IMR-90 (cell line): ENCODE measurements at regions not wholly inside any gene's neighbourhood (a gene's known extent, or its start where the extent isn't known, plus 50 kb on each side); places are given as distances from the start of the nearest gene placed in this dataset.

ENCODE experiments used
- ATAC-seq: fragments of 200-7000 bp; cut with Tn5 transposase; 2 replicates; pipeline ENCODE4 v1.9.1; 2020; ENCODE audit warnings: low read depth, mild to moderate bottlenecking, moderate library complexity
- BruUV-seq: library from RNA; stranded (reverse); fragments of 400-500 nt; replicated peaks from 2 replicates; lab custom pipeline; 2021; lab: Mats Ljungman, UMichigan
- CTCF ChIA-PET: fragments of 300-600 bp; formaldehyde crosslinking; extraction: SDS; loops from one replicate; lab custom pipeline; 2021; ENCODE audit warnings: antibody characterized with exemption; lab: Yijun Ruan, JAX
- POLR2A ChIA-PET: fragments of 300-600 bp; sonication (Branson Sonifier 250); formaldehyde crosslinking; loops from one replicate; lab custom pipeline; 2022; ENCODE audit warnings: antibody characterized with exemption; ENCODE audit not compliant: unreplicated experiment; lab: Charles Lee
- DNase-seq: peaks from one replicate; pipeline ENCODE4 v3.0.0; 2013
- H2AFZ ChIP-seq: replicated peaks from 2 replicates; pipeline ENCODE3; 2013; ENCODE audit warnings: low read length, mild to moderate bottlenecking; ENCODE audit not compliant: poor library complexity
- H2AK5ac ChIP-seq: 2 replicates; pipeline ENCODE4 v1.6.1; 2013; ENCODE audit warnings: low read depth, low read length, inconsistent platforms
- H2AK9ac ChIP-seq: replicated peaks from 2 replicates; pipeline ENCODE3; 2013; ENCODE audit warnings: mild to moderate bottlenecking, low read depth, low read length, moderate library complexity; ENCODE audit not compliant: poor library complexity
- H2BK120ac ChIP-seq: 2 replicates; pipeline ENCODE4 v1.6.1; 2013; ENCODE audit warnings: low read depth, low read length, inconsistent platforms
- H2BK15ac ChIP-seq: 3 replicates; pipeline ENCODE4 v1.6.1; 2013; ENCODE audit warnings: low read depth, low read length, inconsistent platforms
- H2BK20ac ChIP-seq: 2 replicates; pipeline ENCODE4 v1.6.1; 2013; ENCODE audit warnings: low read depth, mild to moderate bottlenecking, inconsistent platforms, low read length, moderate library complexity
- H2BK5ac ChIP-seq: 2 replicates; pipeline ENCODE4 v1.6.1; 2013; ENCODE audit warnings: mild to moderate bottlenecking, low read depth, low read length, inconsistent platforms; ENCODE audit not compliant: poor library complexity, severe bottlenecking
- H3K14ac ChIP-seq: replicated peaks from 2 replicates; pipeline ENCODE4 v1.6.1; 2013; ENCODE audit warnings: low read depth, low read length, inconsistent platforms
- H3K18ac ChIP-seq: 2 replicates; pipeline ENCODE4 v1.6.1; 2013; ENCODE audit warnings: low read depth, low read length, control low read depth
- H3K23ac ChIP-seq: 2 replicates; pipeline ENCODE4 v1.6.1; 2013; ENCODE audit warnings: low read depth, low read length, inconsistent platforms
- H3K27ac ChIP-seq: 2 replicates; pipeline ENCODE4 v1.5.1; 2013; ENCODE audit warnings: mild to moderate bottlenecking, control low read depth, low read length; ENCODE audit not compliant: insufficient read depth
- H3K27me3 ChIP-seq: 2 replicates; pipeline ENCODE4 v1.6.1; 2013; ENCODE audit warnings: low read length; ENCODE audit not compliant: control insufficient read depth, insufficient read depth
- H3K36me3 ChIP-seq: 2 replicates; pipeline ENCODE4 v1.6.1; 2013; ENCODE audit warnings: low read length, mixed read lengths; ENCODE audit not compliant: control insufficient read depth, insufficient read depth
- H3K4ac ChIP-seq: 2 replicates; pipeline ENCODE4 v1.6.1; 2013; ENCODE audit warnings: low read depth, low read length, inconsistent platforms
- H3K4me1 ChIP-seq: 2 replicates; pipeline ENCODE4 v1.6.1; 2013; ENCODE audit warnings: low read length, mixed read lengths; ENCODE audit not compliant: control insufficient read depth, insufficient read depth
- H3K4me2 ChIP-seq: 2 replicates; pipeline ENCODE4 v1.6.1; 2013; ENCODE audit warnings: low read depth, mild to moderate bottlenecking, control low read depth, low read length, moderate library complexity
- H3K4me3 ChIP-seq: 2 replicates; pipeline ENCODE4 v1.5.1; 2013; ENCODE audit warnings: low read depth, mild to moderate bottlenecking, control low read depth, low read length, moderate library complexity; ENCODE audit not compliant: insufficient read depth
- H3K56ac ChIP-seq: 2 replicates; pipeline ENCODE4 v1.6.1; 2013; ENCODE audit warnings: low read length, inconsistent platforms; ENCODE audit not compliant: insufficient read depth; ENCODE audit errors: extremely low read depth
- H3K79me1 ChIP-seq, 2 experiments: 2 replicates each; pipeline ENCODE4 v1.6.1; 2013; ENCODE audit warnings: low read length in 2 of 2, inconsistent platforms in 1 of 2, low read depth in 1 of 2
- H3K9ac ChIP-seq: 2 replicates; pipeline ENCODE4 v1.6.1; 2013; ENCODE audit warnings: low read depth, low read length, control low read depth
- H3K9me1 ChIP-seq: 2 replicates; pipeline ENCODE4 v1.6.1; 2013; ENCODE audit warnings: low read length, inconsistent platforms; ENCODE audit not compliant: insufficient read depth
- H3K9me3 ChIP-seq: 2 replicates; pipeline ENCODE4 v1.6.1; 2013; ENCODE audit warnings: low read length; ENCODE audit not compliant: control insufficient read depth, insufficient read depth
- H4K20me1 ChIP-seq: 2 replicates; pipeline ENCODE4 v1.6.1; 2013; ENCODE audit warnings: low read length, inconsistent platforms; ENCODE audit not compliant: insufficient read depth
- H4K5ac ChIP-seq: 2 replicates; pipeline ENCODE4 v1.6.1; 2013; ENCODE audit warnings: mild to moderate bottlenecking, low read depth, low read length, control low read depth
- H4K8ac ChIP-seq, 2 experiments: 2 replicates each; pipeline ENCODE4 v1.6.1; 2013; ENCODE audit warnings: low read depth in 2 of 2, low read length in 2 of 2, control low read depth in 1 of 2, inconsistent platforms in 1 of 2
- H4K91ac ChIP-seq: 2 replicates; pipeline ENCODE4 v1.6.1; 2013; ENCODE audit warnings: low read depth, low read length, inconsistent platforms; ENCODE audit not compliant: insufficient read depth
- BHLHE40 ChIP-seq: fragments of 150-350 bp; IDR thresholded peaks from 2 replicates; pipeline ENCODE4 v1.6.1; 2016; ENCODE audit warnings: mild to moderate bottlenecking, low read depth, low read length
- CEBPB ChIP-seq: IDR thresholded peaks from 2 replicates; pipeline ENCODE4 v1.6.1; 2012; ENCODE audit warnings: low read depth, low read length, improper control_type of control experiment
- CHD1 ChIP-seq: IDR thresholded peaks from 2 replicates; pipeline ENCODE4 v1.6.1; 2012; ENCODE audit warnings: low read depth, low read length, improper control_type of control experiment
- FOS ChIP-seq: fragments of 150-350 bp; IDR thresholded peaks from 2 replicates; pipeline ENCODE4 v1.6.1; 2016; ENCODE audit warnings: low read depth, low read length
- MAFK ChIP-seq: IDR thresholded peaks from 2 replicates; pipeline ENCODE4 v1.6.1; 2012; ENCODE audit warnings: low read depth, low read length, improper control_type of control experiment
- MAZ ChIP-seq: IDR thresholded peaks from 2 replicates; pipeline ENCODE4 v1.6.1; 2012; ENCODE audit warnings: low read depth, mild to moderate bottlenecking, low read length, improper control_type of control experiment, moderate library complexity, borderline replicate concordance
- POLR2A ChIP-seq: IDR thresholded peaks from 2 replicates; pipeline ENCODE4 v1.6.1; 2012; ENCODE audit warnings: mild to moderate bottlenecking, low read depth, low read length
- RAD21 ChIP-seq: IDR thresholded peaks from 2 replicates; pipeline ENCODE4 v1.6.1; 2012; ENCODE audit warnings: low read length, improper control_type of control experiment
- RCOR1 ChIP-seq: IDR thresholded peaks from 2 replicates; pipeline ENCODE4 v1.6.1; 2012; ENCODE audit warnings: mild to moderate bottlenecking, low read length, improper control_type of control experiment; ENCODE audit not compliant: insufficient replicate concordance
- RFX5 ChIP-seq: IDR thresholded peaks from 2 replicates; pipeline ENCODE4 v1.8.0; 2012; ENCODE audit warnings: low read depth, mild to moderate bottlenecking, low read length, moderate library complexity
- SMC3 ChIP-seq: fragments of 150-350 bp; IDR thresholded peaks from 2 replicates; pipeline ENCODE4 v1.6.1; 2016; ENCODE audit warnings: low read depth, mild to moderate bottlenecking, antibody characterized with exemption, low read length, moderate library complexity
- WGBS, 2 experiments: methylation state at CpG; one replicate each; pipeline versions ENCODE4 v1.1.5 to v1.1.7; 2013; ENCODE audit warnings: missing lambda C conversion rate in 2 of 2; ENCODE audit not compliant: insufficient read length in 1 of 2; ENCODE audit errors: extremely low coverage in 2 of 2; 5-methylcytosine and 5-hydroxymethylcytosine counted together
- dilution Hi-C: fragments of 300-500 bp; cut with HindIII; formaldehyde crosslinking; loops from one replicate; pipeline ENCODE4 v1.14.3; 2018; ENCODE audit warnings: low sequenced_read_pairs; ENCODE audit not compliant: unreplicated experiment
- in situ Hi-C: fragments of 300-500 bp; cut with MboI; formaldehyde crosslinking; loops from 3 replicates; pipeline ENCODE4 v1.14.3; 2019; ENCODE audit warnings: low sequenced_read_pairs, inconsistent platforms, mixed read lengths
- intact Hi-C: fragments of 100-400 bp; cut with micrococcal nuclease; formaldehyde crosslinking; loops from 2 replicates; pipeline ENCODE4 v1.10.0; 2022
- TF ChIP-seq, protein P1 (sequence below): fragments of 150-350 bp; IDR thresholded peaks from 2 replicates; pipeline ENCODE4 v1.6.1; 2016; ENCODE audit warnings: low read depth, mild to moderate bottlenecking, low read length, moderate library complexity, borderline replicate concordance
- TF ChIP-seq, protein P2 (sequence below): fragments of 150-350 bp; IDR thresholded peaks from 2 replicates; pipeline ENCODE4 v1.6.1; 2017; ENCODE audit warnings: mild to moderate bottlenecking, antibody characterized with exemption, low read length, low read depth
- TF ChIP-seq, protein P3 (sequence below): conservative IDR thresholded peaks from 2 replicates; pipeline ENCODE4 v1.5.1; 2012; ENCODE audit warnings: mild to moderate bottlenecking, low read depth, low read length, improper control_type of control experiment

GRCh38 chr2:128662051-128662471 is 343.4 kb upstream of the HS6ST1 start:
- Histone ChIP-seq H2AK5ac (no peak overlapping the region), H3K14ac (no peak overlapping the region; the same call in 1 of the 2 replicates), H2BK5ac (no peak overlapping the region), H3K23ac (no peak overlapping the region), H3K4me2 (no peak overlapping the region), H3K27ac (no peak overlapping the region), H3K79me1 (no peaks in the 10 kb centered on the region), H4K20me1 (no peaks in the 10 kb centered on the region), H2BK15ac (no peak overlapping the region), H2AK9ac (no peak overlapping the region), H3K9ac (no peak overlapping the region), H3K4ac (no peak overlapping the region), H3K27me3 (peaks cover 33% of the 10 kb centered on the region), H3K56ac (no peak overlapping the region), H4K8ac (no peak overlapping the region), H3K9me1 (no peaks in the 10 kb centered on the region), H2BK120ac (no peak overlapping the region), H3K9me3 (peaks cover 3% of the 10 kb centered on the region; the same call in 1 of the 2 replicates), H2BK20ac (no peak overlapping the region), H3K36me3 (no peaks in the 10 kb centered on the region), H3K18ac (no peak overlapping the region), H4K5ac (no peak overlapping the region), H2AFZ (no peak overlapping the region), H3K4me3 (no peak overlapping the region), H4K91ac (no peak overlapping the region), H3K4me1 (no peaks in the 10 kb centered on the region; the same call in 1 of the 2 replicates)
- POLR2A ChIA-PET = no interaction called here
- intact Hi-C loops (no loop called here), in situ Hi-C loops (no loop called here), dilution Hi-C loops (no loop called here)
- no TSS peak for BruUV-seq
- TF ChIP-seq, protein P1, sequence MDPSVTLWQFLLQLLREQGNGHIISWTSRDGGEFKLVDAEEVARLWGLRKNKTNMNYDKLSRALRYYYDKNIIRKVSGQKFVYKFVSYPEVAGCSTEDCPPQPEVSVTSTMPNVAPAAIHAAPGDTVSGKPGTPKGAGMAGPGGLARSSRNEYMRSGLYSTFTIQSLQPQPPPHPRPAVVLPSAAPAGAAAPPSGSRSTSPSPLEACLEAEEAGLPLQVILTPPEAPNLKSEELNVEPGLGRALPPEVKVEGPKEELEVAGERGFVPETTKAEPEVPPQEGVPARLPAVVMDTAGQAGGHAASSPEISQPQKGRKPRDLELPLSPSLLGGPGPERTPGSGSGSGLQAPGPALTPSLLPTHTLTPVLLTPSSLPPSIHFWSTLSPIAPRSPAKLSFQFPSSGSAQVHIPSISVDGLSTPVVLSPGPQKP = no peak
- TF ChIP-seq, protein P2, sequence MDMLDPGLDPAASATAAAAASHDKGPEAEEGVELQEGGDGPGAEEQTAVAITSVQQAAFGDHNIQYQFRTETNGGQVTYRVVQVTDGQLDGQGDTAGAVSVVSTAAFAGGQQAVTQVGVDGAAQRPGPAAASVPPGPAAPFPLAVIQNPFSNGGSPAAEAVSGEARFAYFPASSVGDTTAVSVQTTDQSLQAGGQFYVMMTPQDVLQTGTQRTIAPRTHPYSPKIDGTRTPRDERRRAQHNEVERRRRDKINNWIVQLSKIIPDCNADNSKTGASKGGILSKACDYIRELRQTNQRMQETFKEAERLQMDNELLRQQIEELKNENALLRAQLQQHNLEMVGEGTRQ = no peak
- TF ChIP-seq RCOR1 (no peak), FOS (no peak), MAZ (no peak), RFX5 (no peak), BHLHE40 (no peak), CEBPB (no peak), SMC3 (no peak), CHD1 (no peak), RAD21 (no peak), MAFK (no peak), POLR2A (no peak)
- TF ChIP-seq, protein P3, sequence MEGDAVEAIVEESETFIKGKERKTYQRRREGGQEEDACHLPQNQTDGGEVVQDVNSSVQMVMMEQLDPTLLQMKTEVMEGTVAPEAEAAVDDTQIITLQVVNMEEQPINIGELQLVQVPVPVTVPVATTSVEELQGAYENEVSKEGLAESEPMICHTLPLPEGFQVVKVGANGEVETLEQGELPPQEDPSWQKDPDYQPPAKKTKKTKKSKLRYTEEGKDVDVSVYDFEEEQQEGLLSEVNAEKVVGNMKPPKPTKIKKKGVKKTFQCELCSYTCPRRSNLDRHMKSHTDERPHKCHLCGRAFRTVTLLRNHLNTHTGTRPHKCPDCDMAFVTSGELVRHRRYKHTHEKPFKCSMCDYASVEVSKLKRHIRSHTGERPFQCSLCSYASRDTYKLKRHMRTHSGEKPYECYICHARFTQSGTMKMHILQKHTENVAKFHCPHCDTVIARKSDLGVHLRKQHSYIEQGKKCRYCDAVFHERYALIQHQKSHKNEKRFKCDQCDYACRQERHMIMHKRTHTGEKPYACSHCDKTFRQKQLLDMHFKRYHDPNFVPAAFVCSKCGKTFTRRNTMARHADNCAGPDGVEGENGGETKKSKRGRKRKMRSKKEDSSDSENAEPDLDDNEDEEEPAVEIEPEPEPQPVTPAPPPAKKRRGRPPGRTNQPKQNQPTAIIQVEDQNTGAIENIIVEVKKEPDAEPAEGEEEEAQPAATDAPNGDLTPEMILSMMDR = no peak
- CTCF ChIA-PET = no interaction called here
- no peak for DNase-seq
- ATAC-seq = no peak
- WGBS, 2 experiments = 50% methylated on average over 4 of the region's 8 CpGs; no CpG with 5 or more reads in 1 of the 2 experiments
